ENCODE measurements at regions not wholly inside any gene's neighbourhood (a gene's known extent, or its start where the extent isn't known, plus 50 kb on each side); places are given as distances from the start of the nearest gene placed in this dataset.

DNA sequence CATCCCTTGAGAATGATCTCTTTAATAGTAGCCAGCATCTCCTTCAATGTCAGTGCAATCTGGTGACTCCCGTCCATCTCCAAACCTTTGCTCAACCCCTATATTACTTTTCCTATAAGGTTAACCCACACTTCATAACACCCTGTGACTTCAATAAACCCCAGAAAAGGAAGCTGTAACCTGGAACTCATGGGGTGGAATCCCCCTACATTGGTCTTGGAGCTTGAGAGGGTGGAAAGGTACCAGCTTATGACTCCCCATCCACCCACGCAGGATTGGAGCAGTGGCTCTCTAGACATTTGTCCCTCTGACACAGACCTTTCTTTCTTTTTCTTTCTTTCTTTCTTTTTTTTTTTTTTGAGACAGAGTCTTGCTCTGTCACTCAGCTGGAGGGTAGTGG, 54.7 kb upstream of the ZFR start (continued):
- TF ChIP-seq, protein P1, sequence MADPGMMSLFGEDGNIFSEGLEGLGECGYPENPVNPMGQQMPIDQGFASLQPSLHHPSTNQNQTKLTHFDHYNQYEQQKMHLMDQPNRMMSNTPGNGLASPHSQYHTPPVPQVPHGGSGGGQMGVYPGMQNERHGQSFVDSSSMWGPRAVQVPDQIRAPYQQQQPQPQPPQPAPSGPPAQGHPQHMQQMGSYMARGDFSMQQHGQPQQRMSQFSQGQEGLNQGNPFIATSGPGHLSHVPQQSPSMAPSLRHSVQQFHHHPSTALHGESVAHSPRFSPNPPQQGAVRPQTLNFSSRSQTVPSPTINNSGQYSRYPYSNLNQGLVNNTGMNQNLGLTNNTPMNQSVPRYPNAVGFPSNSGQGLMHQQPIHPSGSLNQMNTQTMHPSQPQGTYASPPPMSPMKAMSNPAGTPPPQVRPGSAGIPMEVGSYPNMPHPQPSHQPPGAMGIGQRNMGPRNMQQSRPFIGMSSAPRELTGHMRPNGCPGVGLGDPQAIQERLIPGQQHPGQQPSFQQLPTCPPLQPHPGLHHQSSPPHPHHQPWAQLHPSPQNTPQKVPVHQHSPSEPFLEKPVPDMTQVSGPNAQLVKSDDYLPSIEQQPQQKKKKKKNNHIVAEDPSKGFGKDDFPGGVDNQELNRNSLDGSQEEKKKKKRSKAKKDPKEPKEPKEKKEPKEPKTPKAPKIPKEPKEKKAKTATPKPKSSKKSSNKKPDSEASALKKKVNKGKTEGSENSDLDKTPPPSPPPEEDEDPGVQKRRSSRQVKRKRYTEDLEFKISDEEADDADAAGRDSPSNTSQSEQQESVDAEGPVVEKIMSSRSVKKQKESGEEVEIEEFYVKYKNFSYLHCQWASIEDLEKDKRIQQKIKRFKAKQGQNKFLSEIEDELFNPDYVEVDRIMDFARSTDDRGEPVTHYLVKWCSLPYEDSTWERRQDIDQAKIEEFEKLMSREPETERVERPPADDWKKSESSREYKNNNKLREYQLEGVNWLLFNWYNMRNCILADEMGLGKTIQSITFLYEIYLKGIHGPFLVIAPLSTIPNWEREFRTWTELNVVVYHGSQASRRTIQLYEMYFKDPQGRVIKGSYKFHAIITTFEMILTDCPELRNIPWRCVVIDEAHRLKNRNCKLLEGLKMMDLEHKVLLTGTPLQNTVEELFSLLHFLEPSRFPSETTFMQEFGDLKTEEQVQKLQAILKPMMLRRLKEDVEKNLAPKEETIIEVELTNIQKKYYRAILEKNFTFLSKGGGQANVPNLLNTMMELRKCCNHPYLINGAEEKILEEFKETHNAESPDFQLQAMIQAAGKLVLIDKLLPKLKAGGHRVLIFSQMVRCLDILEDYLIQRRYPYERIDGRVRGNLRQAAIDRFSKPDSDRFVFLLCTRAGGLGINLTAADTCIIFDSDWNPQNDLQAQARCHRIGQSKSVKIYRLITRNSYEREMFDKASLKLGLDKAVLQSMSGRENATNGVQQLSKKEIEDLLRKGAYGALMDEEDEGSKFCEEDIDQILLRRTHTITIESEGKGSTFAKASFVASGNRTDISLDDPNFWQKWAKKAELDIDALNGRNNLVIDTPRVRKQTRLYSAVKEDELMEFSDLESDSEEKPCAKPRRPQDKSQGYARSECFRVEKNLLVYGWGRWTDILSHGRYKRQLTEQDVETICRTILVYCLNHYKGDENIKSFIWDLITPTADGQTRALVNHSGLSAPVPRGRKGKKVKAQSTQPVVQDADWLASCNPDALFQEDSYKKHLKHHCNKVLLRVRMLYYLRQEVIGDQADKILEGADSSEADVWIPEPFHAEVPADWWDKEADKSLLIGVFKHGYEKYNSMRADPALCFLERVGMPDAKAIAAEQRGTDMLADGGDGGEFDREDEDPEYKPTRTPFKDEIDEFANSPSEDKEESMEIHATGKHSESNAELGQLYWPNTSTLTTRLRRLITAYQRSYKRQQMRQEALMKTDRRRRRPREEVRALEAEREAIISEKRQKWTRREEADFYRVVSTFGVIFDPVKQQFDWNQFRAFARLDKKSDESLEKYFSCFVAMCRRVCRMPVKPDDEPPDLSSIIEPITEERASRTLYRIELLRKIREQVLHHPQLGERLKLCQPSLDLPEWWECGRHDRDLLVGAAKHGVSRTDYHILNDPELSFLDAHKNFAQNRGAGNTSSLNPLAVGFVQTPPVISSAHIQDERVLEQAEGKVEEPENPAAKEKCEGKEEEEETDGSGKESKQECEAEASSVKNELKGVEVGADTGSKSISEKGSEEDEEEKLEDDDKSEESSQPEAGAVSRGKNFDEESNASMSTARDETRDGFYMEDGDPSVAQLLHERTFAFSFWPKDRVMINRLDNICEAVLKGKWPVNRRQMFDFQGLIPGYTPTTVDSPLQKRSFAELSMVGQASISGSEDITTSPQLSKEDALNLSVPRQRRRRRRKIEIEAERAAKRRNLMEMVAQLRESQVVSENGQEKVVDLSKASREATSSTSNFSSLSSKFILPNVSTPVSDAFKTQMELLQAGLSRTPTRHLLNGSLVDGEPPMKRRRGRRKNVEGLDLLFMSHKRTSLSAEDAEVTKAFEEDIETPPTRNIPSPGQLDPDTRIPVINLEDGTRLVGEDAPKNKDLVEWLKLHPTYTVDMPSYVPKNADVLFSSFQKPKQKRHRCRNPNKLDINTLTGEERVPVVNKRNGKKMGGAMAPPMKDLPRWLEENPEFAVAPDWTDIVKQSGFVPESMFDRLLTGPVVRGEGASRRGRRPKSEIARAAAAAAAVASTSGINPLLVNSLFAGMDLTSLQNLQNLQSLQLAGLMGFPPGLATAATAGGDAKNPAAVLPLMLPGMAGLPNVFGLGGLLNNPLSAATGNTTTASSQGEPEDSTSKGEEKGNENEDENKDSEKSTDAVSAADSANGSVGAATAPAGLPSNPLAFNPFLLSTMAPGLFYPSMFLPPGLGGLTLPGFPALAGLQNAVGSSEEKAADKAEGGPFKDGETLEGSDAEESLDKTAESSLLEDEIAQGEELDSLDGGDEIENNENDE (IDR thresholded peaks at IDR 0.05; ENCODE audit: insufficient replicate concordance, low read length), result no peak
- no peak for TF ChIP-seq SIN3A (conservative IDR thresholded peaks at IDR 0.05 in 1 of 2, IDR thresholded peaks at IDR 0.05 in 1 of 2; ENCODE audit: low read depth in 1 of 2, low read length in 2 of 2)
- no peak for TF ChIP-seq YY1 (IDR thresholded peaks at IDR 0.05; ENCODE audit: low read depth, low read length)
- TF ChIP-seq SRF (IDR thresholded peaks at IDR 0.05; ENCODE audit: low read depth, low read length), result no peak
- no peak for TF ChIP-seq SP4 (IDR thresholded peaks at IDR 0.05; ENCODE audit: low read length)
